IMR-90 (cell line): ENCODE measurements at regions not wholly inside any gene's neighbourhood (a gene's known extent, or its start where the extent isn't known, plus 50 kb on each side); places are given as distances from the start of the nearest gene placed in this dataset.

Experiments
- ATAC-seq: fragments of 200-7000 bp; cut with Tn5 transposase; 2 replicates; pipeline ENCODE4 v1.9.1; 2020; ENCODE audit warnings: low read depth, mild to moderate bottlenecking, moderate library complexity
- BruUV-seq: library from RNA; stranded (reverse); fragments of 400-500 nt; replicated peaks from 2 replicates; lab custom pipeline; 2021; lab: Mats Ljungman, UMichigan
- CTCF ChIA-PET: fragments of 300-600 bp; formaldehyde crosslinking; extraction: SDS; loops from one replicate; lab custom pipeline; 2021; ENCODE audit warnings: antibody characterized with exemption; lab: Yijun Ruan, JAX
- POLR2A ChIA-PET: fragments of 300-600 bp; sonication (Branson Sonifier 250); formaldehyde crosslinking; loops from one replicate; lab custom pipeline; 2022; ENCODE audit warnings: antibody characterized with exemption; ENCODE audit not compliant: unreplicated experiment; lab: Charles Lee
- DNase-seq: peaks from one replicate; pipeline ENCODE4 v3.0.0; 2013
- H2AFZ ChIP-seq: replicated peaks from 2 replicates; pipeline ENCODE3; 2013; ENCODE audit warnings: low read length, mild to moderate bottlenecking; ENCODE audit not compliant: poor library complexity
- H2AK5ac ChIP-seq: 2 replicates; pipeline ENCODE4 v1.6.1; 2013; ENCODE audit warnings: low read depth, low read length, inconsistent platforms
- H2AK9ac ChIP-seq: replicated peaks from 2 replicates; pipeline ENCODE3; 2013; ENCODE audit warnings: mild to moderate bottlenecking, low read depth, low read length, moderate library complexity; ENCODE audit not compliant: poor library complexity
- H2BK120ac ChIP-seq: 2 replicates; pipeline ENCODE4 v1.6.1; 2013; ENCODE audit warnings: low read depth, low read length, inconsistent platforms
- H2BK15ac ChIP-seq: 3 replicates; pipeline ENCODE4 v1.6.1; 2013; ENCODE audit warnings: low read depth, low read length, inconsistent platforms
- H2BK20ac ChIP-seq: 2 replicates; pipeline ENCODE4 v1.6.1; 2013; ENCODE audit warnings: low read depth, mild to moderate bottlenecking, inconsistent platforms, low read length, moderate library complexity
- H2BK5ac ChIP-seq: 2 replicates; pipeline ENCODE4 v1.6.1; 2013; ENCODE audit warnings: mild to moderate bottlenecking, low read depth, low read length, inconsistent platforms; ENCODE audit not compliant: poor library complexity, severe bottlenecking
- H3K14ac ChIP-seq: replicated peaks from 2 replicates; pipeline ENCODE4 v1.6.1; 2013; ENCODE audit warnings: low read depth, low read length, inconsistent platforms
- H3K18ac ChIP-seq: 2 replicates; pipeline ENCODE4 v1.6.1; 2013; ENCODE audit warnings: low read depth, low read length, control low read depth
- H3K23ac ChIP-seq: 2 replicates; pipeline ENCODE4 v1.6.1; 2013; ENCODE audit warnings: low read depth, low read length, inconsistent platforms
- H3K27ac ChIP-seq: 2 replicates; pipeline ENCODE4 v1.5.1; 2013; ENCODE audit warnings: mild to moderate bottlenecking, control low read depth, low read length; ENCODE audit not compliant: insufficient read depth
- H3K27me3 ChIP-seq: 2 replicates; pipeline ENCODE4 v1.6.1; 2013; ENCODE audit warnings: low read length; ENCODE audit not compliant: control insufficient read depth, insufficient read depth
- H3K36me3 ChIP-seq: 2 replicates; pipeline ENCODE4 v1.6.1; 2013; ENCODE audit warnings: low read length, mixed read lengths; ENCODE audit not compliant: control insufficient read depth, insufficient read depth
- H3K4ac ChIP-seq: 2 replicates; pipeline ENCODE4 v1.6.1; 2013; ENCODE audit warnings: low read depth, low read length, inconsistent platforms
- H3K4me1 ChIP-seq: 2 replicates; pipeline ENCODE4 v1.6.1; 2013; ENCODE audit warnings: low read length, mixed read lengths; ENCODE audit not compliant: control insufficient read depth, insufficient read depth
- H3K4me2 ChIP-seq: 2 replicates; pipeline ENCODE4 v1.6.1; 2013; ENCODE audit warnings: low read depth, mild to moderate bottlenecking, control low read depth, low read length, moderate library complexity
- H3K4me3 ChIP-seq: 2 replicates; pipeline ENCODE4 v1.5.1; 2013; ENCODE audit warnings: low read depth, mild to moderate bottlenecking, control low read depth, low read length, moderate library complexity; ENCODE audit not compliant: insufficient read depth
- H3K56ac ChIP-seq: 2 replicates; pipeline ENCODE4 v1.6.1; 2013; ENCODE audit warnings: low read length, inconsistent platforms; ENCODE audit not compliant: insufficient read depth; ENCODE audit errors: extremely low read depth
- H3K79me1 ChIP-seq, 2 experiments: 2 replicates each; pipeline ENCODE4 v1.6.1; 2013; ENCODE audit warnings: low read length in 2 of 2, inconsistent platforms in 1 of 2, low read depth in 1 of 2
- H3K9ac ChIP-seq: 2 replicates; pipeline ENCODE4 v1.6.1; 2013; ENCODE audit warnings: low read depth, low read length, control low read depth
- H3K9me1 ChIP-seq: 2 replicates; pipeline ENCODE4 v1.6.1; 2013; ENCODE audit warnings: low read length, inconsistent platforms; ENCODE audit not compliant: insufficient read depth
- H3K9me3 ChIP-seq: 2 replicates; pipeline ENCODE4 v1.6.1; 2013; ENCODE audit warnings: low read length; ENCODE audit not compliant: control insufficient read depth, insufficient read depth
- H4K20me1 ChIP-seq: 2 replicates; pipeline ENCODE4 v1.6.1; 2013; ENCODE audit warnings: low read length, inconsistent platforms; ENCODE audit not compliant: insufficient read depth
- H4K5ac ChIP-seq: 2 replicates; pipeline ENCODE4 v1.6.1; 2013; ENCODE audit warnings: mild to moderate bottlenecking, low read depth, low read length, control low read depth
- H4K8ac ChIP-seq, 2 experiments: 2 replicates each; pipeline ENCODE4 v1.6.1; 2013; ENCODE audit warnings: low read depth in 2 of 2, low read length in 2 of 2, control low read depth in 1 of 2, inconsistent platforms in 1 of 2
- H4K91ac ChIP-seq: 2 replicates; pipeline ENCODE4 v1.6.1; 2013; ENCODE audit warnings: low read depth, low read length, inconsistent platforms; ENCODE audit not compliant: insufficient read depth
- BHLHE40 ChIP-seq: fragments of 150-350 bp; IDR thresholded peaks from 2 replicates; pipeline ENCODE4 v1.6.1; 2016; ENCODE audit warnings: mild to moderate bottlenecking, low read depth, low read length
- CEBPB ChIP-seq: IDR thresholded peaks from 2 replicates; pipeline ENCODE4 v1.6.1; 2012; ENCODE audit warnings: low read depth, low read length, improper control_type of control experiment
- CHD1 ChIP-seq: IDR thresholded peaks from 2 replicates; pipeline ENCODE4 v1.6.1; 2012; ENCODE audit warnings: low read depth, low read length, improper control_type of control experiment
- FOS ChIP-seq: fragments of 150-350 bp; IDR thresholded peaks from 2 replicates; pipeline ENCODE4 v1.6.1; 2016; ENCODE audit warnings: low read depth, low read length
- MAFK ChIP-seq: IDR thresholded peaks from 2 replicates; pipeline ENCODE4 v1.6.1; 2012; ENCODE audit warnings: low read depth, low read length, improper control_type of control experiment
- MAZ ChIP-seq: IDR thresholded peaks from 2 replicates; pipeline ENCODE4 v1.6.1; 2012; ENCODE audit warnings: low read depth, mild to moderate bottlenecking, low read length, improper control_type of control experiment, moderate library complexity, borderline replicate concordance
- MXI1 ChIP-seq: IDR thresholded peaks from 2 replicates; pipeline ENCODE4 v1.6.1; 2012; ENCODE audit warnings: low read depth, mild to moderate bottlenecking, low read length, moderate library complexity, borderline replicate concordance
- NFE2L2 ChIP-seq: fragments of 150-350 bp; IDR thresholded peaks from 2 replicates; pipeline ENCODE4 v1.6.1; 2016; ENCODE audit warnings: low read depth, mild to moderate bottlenecking, low read length
- POLR2A ChIP-seq: IDR thresholded peaks from 2 replicates; pipeline ENCODE4 v1.6.1; 2012; ENCODE audit warnings: mild to moderate bottlenecking, low read depth, low read length
- RAD21 ChIP-seq: IDR thresholded peaks from 2 replicates; pipeline ENCODE4 v1.6.1; 2012; ENCODE audit warnings: low read length, improper control_type of control experiment
- RCOR1 ChIP-seq: IDR thresholded peaks from 2 replicates; pipeline ENCODE4 v1.6.1; 2012; ENCODE audit warnings: mild to moderate bottlenecking, low read length, improper control_type of control experiment; ENCODE audit not compliant: insufficient replicate concordance
- RFX5 ChIP-seq: IDR thresholded peaks from 2 replicates; pipeline ENCODE4 v1.8.0; 2012; ENCODE audit warnings: low read depth, mild to moderate bottlenecking, low read length, moderate library complexity
- SMC3 ChIP-seq: fragments of 150-350 bp; IDR thresholded peaks from 2 replicates; pipeline ENCODE4 v1.6.1; 2016; ENCODE audit warnings: low read depth, mild to moderate bottlenecking, antibody characterized with exemption, low read length, moderate library complexity
- WGBS, 2 experiments: methylation state at CpG; one replicate each; pipeline versions ENCODE4 v1.1.5 to v1.1.7; 2013; ENCODE audit warnings: missing lambda C conversion rate in 2 of 2; ENCODE audit not compliant: insufficient read length in 1 of 2; ENCODE audit errors: extremely low coverage in 2 of 2; 5-methylcytosine and 5-hydroxymethylcytosine counted together
- dilution Hi-C: fragments of 300-500 bp; cut with HindIII; formaldehyde crosslinking; loops from one replicate; pipeline ENCODE4 v1.14.3; 2018; ENCODE audit warnings: low sequenced_read_pairs; ENCODE audit not compliant: unreplicated experiment
- in situ Hi-C: fragments of 300-500 bp; cut with MboI; formaldehyde crosslinking; loops from 3 replicates; pipeline ENCODE4 v1.14.3; 2019; ENCODE audit warnings: low sequenced_read_pairs, inconsistent platforms, mixed read lengths
- intact Hi-C: fragments of 100-400 bp; cut with micrococcal nuclease; formaldehyde crosslinking; loops from 2 replicates; pipeline ENCODE4 v1.10.0; 2022
- TF ChIP-seq, protein P1 (sequence below): conservative IDR thresholded peaks from 2 replicates; pipeline ENCODE4 v1.5.1; 2012; ENCODE audit warnings: mild to moderate bottlenecking, low read depth, low read length, improper control_type of control experiment
- TF ChIP-seq, protein P2 (sequence below): fragments of 150-350 bp; IDR thresholded peaks from 2 replicates; pipeline ENCODE4 v1.6.1; 2017; ENCODE audit warnings: mild to moderate bottlenecking, antibody characterized with exemption, low read length, low read depth
- TF ChIP-seq, protein P3 (sequence below): fragments of 150-350 bp; IDR thresholded peaks from 2 replicates; pipeline ENCODE4 v1.6.1; 2016; ENCODE audit warnings: low read depth, mild to moderate bottlenecking, low read length, moderate library complexity, borderline replicate concordance

DNA sequence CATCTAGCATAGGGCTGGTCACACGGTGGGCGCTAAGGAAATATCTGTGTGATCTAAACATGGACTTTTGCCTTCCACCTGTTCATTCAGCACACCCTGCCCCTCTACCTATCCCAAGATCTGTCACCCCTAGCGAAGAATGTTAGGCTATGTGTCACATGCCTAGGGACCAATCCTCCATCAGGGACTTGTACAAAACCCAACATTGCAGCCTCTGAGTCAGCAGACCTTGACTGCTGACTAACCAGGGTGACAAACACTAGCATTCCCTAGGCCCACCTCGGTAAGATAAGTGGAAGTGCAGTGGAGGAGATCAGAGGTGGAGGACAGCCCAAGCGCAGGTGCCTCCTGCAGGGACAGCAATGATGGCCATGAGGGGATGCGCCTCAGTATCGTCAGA is 99.2 kb downstream of the SOX11 start:
- Histone ChIP-seq H3K27me3 (no peaks in the 10 kb centered on the region), H2BK15ac (no peak overlapping the region), H3K23ac (no peak overlapping the region), H3K27ac (no peak overlapping the region), H3K18ac (no peak overlapping the region), H2BK120ac (no peak overlapping the region), H4K20me1 (no peaks in the 10 kb centered on the region), H3K4me1 (no peaks in the 10 kb centered on the region), H4K8ac (no peak overlapping the region), H3K9me1 (no peaks in the 10 kb centered on the region), H3K79me1 (no peaks in the 10 kb centered on the region), H3K4ac (no peak overlapping the region), H3K4me3 (no peak overlapping the region), H2BK20ac (no peak overlapping the region), H4K5ac (no peak overlapping the region), H3K36me3 (no peaks in the 10 kb centered on the region), H3K56ac (no peak overlapping the region), H3K9ac (no peak overlapping the region), H2AK5ac (no peak overlapping the region), H2AK9ac (no peak overlapping the region), H3K14ac (no peak overlapping the region), H3K4me2 (no peak overlapping the region), H2AFZ (no peak overlapping the region), H3K9me3 (peaks cover 15% of the 10 kb centered on the region), H4K91ac (no peak overlapping the region), H2BK5ac (no peak overlapping the region)
- CTCF ChIA-PET, result no interaction called here
- intact Hi-C loops (no loop called here), in situ Hi-C loops (no loop called here), dilution Hi-C loops (no loop called here)
- no peak for TF ChIP-seq SMC3
- TF ChIP-seq, protein P1, sequence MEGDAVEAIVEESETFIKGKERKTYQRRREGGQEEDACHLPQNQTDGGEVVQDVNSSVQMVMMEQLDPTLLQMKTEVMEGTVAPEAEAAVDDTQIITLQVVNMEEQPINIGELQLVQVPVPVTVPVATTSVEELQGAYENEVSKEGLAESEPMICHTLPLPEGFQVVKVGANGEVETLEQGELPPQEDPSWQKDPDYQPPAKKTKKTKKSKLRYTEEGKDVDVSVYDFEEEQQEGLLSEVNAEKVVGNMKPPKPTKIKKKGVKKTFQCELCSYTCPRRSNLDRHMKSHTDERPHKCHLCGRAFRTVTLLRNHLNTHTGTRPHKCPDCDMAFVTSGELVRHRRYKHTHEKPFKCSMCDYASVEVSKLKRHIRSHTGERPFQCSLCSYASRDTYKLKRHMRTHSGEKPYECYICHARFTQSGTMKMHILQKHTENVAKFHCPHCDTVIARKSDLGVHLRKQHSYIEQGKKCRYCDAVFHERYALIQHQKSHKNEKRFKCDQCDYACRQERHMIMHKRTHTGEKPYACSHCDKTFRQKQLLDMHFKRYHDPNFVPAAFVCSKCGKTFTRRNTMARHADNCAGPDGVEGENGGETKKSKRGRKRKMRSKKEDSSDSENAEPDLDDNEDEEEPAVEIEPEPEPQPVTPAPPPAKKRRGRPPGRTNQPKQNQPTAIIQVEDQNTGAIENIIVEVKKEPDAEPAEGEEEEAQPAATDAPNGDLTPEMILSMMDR, result no peak
- no peak for TF ChIP-seq CEBPB
- TF ChIP-seq BHLHE40, result no peak
- no peak for TF ChIP-seq RFX5
- no peak for TF ChIP-seq RCOR1
- no peak for TF ChIP-seq RAD21
- TF ChIP-seq POLR2A, result no peak
- TF ChIP-seq FOS, result no peak
- TF ChIP-seq MAFK, result no peak
- no peak for TF ChIP-seq MXI1
- TF ChIP-seq MAZ, result no peak
- TF ChIP-seq, protein P2, sequence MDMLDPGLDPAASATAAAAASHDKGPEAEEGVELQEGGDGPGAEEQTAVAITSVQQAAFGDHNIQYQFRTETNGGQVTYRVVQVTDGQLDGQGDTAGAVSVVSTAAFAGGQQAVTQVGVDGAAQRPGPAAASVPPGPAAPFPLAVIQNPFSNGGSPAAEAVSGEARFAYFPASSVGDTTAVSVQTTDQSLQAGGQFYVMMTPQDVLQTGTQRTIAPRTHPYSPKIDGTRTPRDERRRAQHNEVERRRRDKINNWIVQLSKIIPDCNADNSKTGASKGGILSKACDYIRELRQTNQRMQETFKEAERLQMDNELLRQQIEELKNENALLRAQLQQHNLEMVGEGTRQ, result no peak
- TF ChIP-seq CHD1, result no peak
- TF ChIP-seq, protein P3, sequence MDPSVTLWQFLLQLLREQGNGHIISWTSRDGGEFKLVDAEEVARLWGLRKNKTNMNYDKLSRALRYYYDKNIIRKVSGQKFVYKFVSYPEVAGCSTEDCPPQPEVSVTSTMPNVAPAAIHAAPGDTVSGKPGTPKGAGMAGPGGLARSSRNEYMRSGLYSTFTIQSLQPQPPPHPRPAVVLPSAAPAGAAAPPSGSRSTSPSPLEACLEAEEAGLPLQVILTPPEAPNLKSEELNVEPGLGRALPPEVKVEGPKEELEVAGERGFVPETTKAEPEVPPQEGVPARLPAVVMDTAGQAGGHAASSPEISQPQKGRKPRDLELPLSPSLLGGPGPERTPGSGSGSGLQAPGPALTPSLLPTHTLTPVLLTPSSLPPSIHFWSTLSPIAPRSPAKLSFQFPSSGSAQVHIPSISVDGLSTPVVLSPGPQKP, result no peak
- no peak for TF ChIP-seq NFE2L2
- POLR2A ChIA-PET, result no interaction called here
- WGBS, 2 experiments, result no CpG with 5 or more reads among the region's 7 CpGs
- ATAC-seq (no peak), DNase-seq (peak; percentile 29)
- no TSS peak for BruUV-seq
